GM18867 (cell line): ENCODE measurements at regions not wholly inside any gene's neighbourhood (a gene's known extent, or its start where the extent isn't known, plus 50 kb on each side); places are given as distances from the start of the nearest gene placed in this dataset.

Experiments
- ATAC-seq: cut with Tn5 transposase; IDR thresholded peaks from one replicate; pipeline ENCODE4 v1.9.1; 2021; ENCODE audit warnings: mild to moderate bottlenecking, moderate library complexity; ENCODE audit not compliant: unreplicated experiment

DNA sequence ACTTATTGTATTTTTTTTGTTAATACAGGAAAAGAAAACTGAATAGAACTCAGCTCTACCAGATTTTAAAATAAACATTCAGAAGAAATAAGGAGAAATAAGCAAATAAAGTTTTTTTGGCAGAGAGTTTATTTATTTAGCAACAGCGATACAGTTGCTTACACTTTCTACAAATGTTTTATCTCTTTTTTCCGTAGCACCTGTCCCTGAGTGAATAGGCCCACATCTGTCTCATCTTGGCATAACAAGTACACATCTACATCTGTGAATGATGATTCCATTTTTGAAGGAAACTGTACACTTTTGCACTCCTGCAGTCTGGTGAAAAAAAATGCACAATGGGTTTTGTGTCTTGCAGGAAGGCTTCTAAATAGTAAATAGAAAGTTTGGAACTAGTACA, 783.6 kb upstream of the ZEB2 start:
- no peak for ATAC-seq

GRCh38 chr2:145302886-145303285, 783.0 kb upstream of the ZEB2 start:
- ATAC-seq: no peak

- ATAC-seq: no peak
Measured at GRCh38 chr2:145302451-145302850, 782.5 kb upstream of the ZEB2 start.

- ATAC-seq: no peak
Measured at GRCh38 chr2:145299368-145299767, 779.4 kb upstream of the ZEB2 start.

GRCh38 chr2:145292166-145292565, 772.2 kb upstream of the ZEB2 start:
- ATAC-seq: no peak

GRCh38 chr2:145290986-145291385, 771.1 kb upstream of the ZEB2 start:
- ATAC-seq: no peak

DNA sequence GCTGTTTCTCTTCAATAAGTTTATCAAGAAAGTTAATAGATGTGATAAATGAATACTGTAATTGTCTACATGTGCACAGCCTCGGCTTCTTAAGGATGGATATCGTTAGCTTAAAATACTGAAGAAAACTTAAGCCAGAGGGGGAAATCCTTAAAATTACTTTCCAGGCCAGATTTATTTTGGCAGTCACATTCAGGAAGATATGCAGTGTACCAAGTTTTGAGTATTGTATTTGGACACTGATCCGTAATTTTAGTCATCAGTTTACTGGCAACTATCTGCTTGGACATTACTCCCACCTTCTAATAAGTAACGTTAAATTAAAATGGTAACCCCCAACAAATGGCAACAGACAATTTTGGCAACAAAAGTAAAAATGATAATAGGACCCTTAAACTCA, 770.0 kb upstream of the ZEB2 start:
- no peak for ATAC-seq

GRCh38 chr2:145288650-145289496, 769.0 kb upstream of the ZEB2 start:
- ATAC-seq: no peak

- ATAC-seq: no peak
Measured at GRCh38 chr2:145287736-145288135, 767.8 kb upstream of the ZEB2 start.

GRCh38 chr2:145286716-145287275, 766.9 kb upstream of the ZEB2 start:
- ATAC-seq: no peak

DNA sequence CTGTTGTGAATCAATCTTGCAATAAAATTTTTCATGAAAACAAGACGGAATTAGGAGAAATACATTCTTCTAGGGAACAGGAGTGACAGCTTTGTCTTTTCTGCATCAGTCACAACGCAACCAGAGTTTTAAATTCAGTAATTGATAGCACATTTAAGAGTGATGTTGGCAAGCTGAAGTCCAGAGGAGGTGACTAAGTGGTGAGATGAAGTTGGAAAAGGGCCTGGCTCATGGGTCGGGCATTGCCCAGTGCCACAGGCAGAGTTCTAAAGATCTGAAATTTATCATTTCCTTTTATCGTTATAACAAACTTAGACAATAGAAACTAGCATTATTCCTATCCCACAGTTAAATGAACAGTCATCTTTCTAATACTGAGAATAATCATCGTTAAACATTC, 764.6 kb upstream of the ZEB2 start:
- no peak for ATAC-seq

GRCh38 chr2:145283131-145283530, 763.2 kb upstream of the ZEB2 start:
- no peak for ATAC-seq

- no peak for ATAC-seq
Measured at GRCh38 chr2:145277922-145278321, 758.0 kb upstream of the ZEB2 start.

DNA sequence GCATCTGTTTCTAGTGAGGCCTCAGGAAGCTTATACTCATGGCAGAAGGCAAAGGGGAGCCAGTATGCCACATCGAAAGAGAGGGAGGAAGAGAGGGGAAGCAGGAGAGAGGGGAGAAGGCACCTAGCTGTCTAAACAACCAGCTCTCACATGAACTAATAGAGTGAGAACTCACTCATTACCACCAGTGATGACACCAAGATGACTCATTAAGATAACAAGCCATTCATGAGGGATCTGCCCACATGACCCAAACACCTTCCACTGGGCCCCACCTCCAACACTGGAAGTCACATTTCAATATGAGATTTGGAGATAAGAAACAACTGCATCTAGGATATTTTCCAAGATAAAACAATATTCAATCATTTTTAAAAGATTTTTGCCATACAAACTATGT, 753.9 kb upstream of the ZEB2 start:
- no peak for ATAC-seq

DNA sequence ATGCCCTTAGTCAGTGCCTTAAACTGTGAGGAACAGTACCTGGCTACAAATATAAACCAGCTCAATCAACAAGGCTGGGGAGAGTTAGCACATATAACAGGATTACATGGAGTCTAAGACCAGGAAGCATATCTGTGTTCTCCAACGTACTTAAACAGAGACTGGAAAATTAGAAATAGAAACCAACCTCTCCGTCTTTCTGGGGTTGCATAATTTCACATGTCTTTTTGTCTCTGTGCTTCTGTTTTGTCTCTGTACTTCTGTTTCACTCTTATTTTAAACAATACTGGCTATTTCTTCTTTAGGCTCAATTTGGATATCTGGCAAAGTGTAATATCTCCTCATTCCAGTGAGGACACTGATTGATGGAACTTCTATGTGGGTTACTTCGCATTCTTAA, 749.0 kb upstream of the ZEB2 start:
- no peak for ATAC-seq

DNA sequence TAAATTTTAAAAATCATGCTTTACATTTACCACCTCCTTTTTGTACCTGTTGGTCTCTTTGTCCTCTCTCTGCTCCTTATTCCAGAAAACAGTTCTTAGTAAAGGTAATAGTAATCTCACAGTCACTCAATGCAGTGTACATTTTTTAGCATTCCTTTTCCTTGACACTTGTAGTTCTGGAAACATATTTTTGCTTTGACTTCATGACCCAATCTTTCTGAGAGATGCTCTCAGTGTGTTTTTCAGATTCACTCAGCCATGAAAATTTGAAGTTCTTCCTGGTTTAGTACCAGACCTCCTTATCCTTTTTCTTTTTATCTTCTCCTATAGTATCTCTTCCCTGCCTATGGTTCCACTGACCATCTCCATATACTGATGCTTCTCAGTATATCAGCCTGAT, 747.5 kb upstream of the ZEB2 start:
- ATAC-seq: no peak

- no peak for ATAC-seq
Measured at GRCh38 chr2:145265244-145265643, 745.3 kb upstream of the ZEB2 start.

- no peak for ATAC-seq
Measured at GRCh38 chr2:145260674-145261073, 740.8 kb upstream of the ZEB2 start.

DNA sequence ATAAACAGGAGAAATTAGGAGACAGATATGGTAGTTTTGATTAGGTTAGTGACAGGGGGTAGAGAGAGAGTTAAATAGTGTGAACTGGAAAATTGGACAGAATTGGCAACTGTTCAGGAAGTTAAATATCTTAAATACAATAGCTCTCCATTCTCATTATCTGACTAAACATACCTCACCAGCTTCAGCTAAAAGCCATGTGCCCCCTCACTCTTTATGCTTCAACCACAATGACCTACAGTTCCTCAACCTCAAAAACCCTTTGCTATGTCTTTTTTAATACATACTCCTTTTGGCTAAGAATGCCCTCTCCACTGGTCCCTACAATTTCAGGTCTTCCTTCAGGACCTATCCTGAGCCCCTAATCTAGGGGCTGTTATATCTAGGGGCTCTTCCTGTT, 740.2 kb upstream of the ZEB2 start:
- ATAC-seq: no peak

GRCh38 chr2:145258903-145259579, 739.1 kb upstream of the ZEB2 start:
- ATAC-seq: peak; percentile 49

GRCh38 chr2:145257931-145258330, 738.0 kb upstream of the ZEB2 start:
- ATAC-seq: no peak

- ATAC-seq: no peak
Measured at GRCh38 chr2:145256551-145256950, 736.6 kb upstream of the ZEB2 start.
